GM12891 (cell line): ENCODE measurements at regions not wholly inside any gene's neighbourhood (a gene's known extent, or its start where the extent isn't known, plus 50 kb on each side); places are given as distances from the start of the nearest gene placed in this dataset.
"Not testable (repeated sequence)": the region's sequence is repeated elsewhere in the genome, so short reads cannot be mapped to it uniquely, and the experiment has no call there.

Experiments used
- DNase-seq: peaks from one replicate; pipeline ENCODE4 v3.0.0; 2011; ENCODE audit warnings: low spot score; ENCODE audit not compliant: insufficient read length
- FAIRE-seq: peaks from 2 replicates; lab custom pipeline; 2011; peaks lifted over from hg19 to GRCh38; lab: Jason Lieb, UNC
- PAX5 ChIP-seq: IDR thresholded peaks from 2 replicates; pipeline ENCODE4 v1.6.1; 2011; ENCODE audit warnings: low read length, moderate library complexity, mild to moderate bottlenecking; ENCODE audit not compliant: insufficient read depth, severe bottlenecking
- POLR2A ChIP-seq: IDR thresholded peaks from 2 replicates; pipeline ENCODE4 v1.6.1; 2011; ENCODE audit warnings: low read depth, low read length, control low read depth
- POLR2AphosphoS5 ChIP-seq: IDR thresholded peaks from 2 replicates; pipeline ENCODE4 v1.6.1; 2011; ENCODE audit warnings: low read depth, low read length, control low read depth
- POU2F2 ChIP-seq: IDR thresholded peaks from 2 replicates; pipeline ENCODE4 v1.6.1; 2011; ENCODE audit warnings: low read depth, mild to moderate bottlenecking, control low read depth, low read length, moderate library complexity
- SPI1 ChIP-seq: IDR thresholded peaks from 2 replicates; pipeline ENCODE4 v1.6.1; 2011; ENCODE audit warnings: low read depth, low read length, control low read depth
- TAF1 ChIP-seq: IDR thresholded peaks from 2 replicates; pipeline ENCODE4 v1.6.1; 2011; ENCODE audit warnings: low read depth, low read length, control low read depth

GRCh38 chrX:138058931-138059330 is 493.0 kb downstream of the ZIC3 start:
- FAIRE-seq = no peak
- no peak for TF ChIP-seq POLR2A
- TF ChIP-seq SPI1 = no peak
- TF ChIP-seq TAF1 = no peak
- TF ChIP-seq PAX5 = no peak
- DNase-seq = no peak

GRCh38 chrX:138067415-138067814 is 501.5 kb downstream of the ZIC3 start:
- DNase-seq (no peak), FAIRE-seq (no peak)
- TF ChIP-seq POLR2AphosphoS5 (no peak), POLR2A (no peak), SPI1 (no peak), TAF1 (no peak), PAX5 (no peak), POU2F2 (no peak)

- no peak for TF ChIP-seq PAX5
- TF ChIP-seq POU2F2 = no peak
- TF ChIP-seq SPI1 = no peak
- no peak for TF ChIP-seq POLR2A
- no peak for TF ChIP-seq POLR2AphosphoS5
- no peak for TF ChIP-seq TAF1
- FAIRE-seq = no peak
- no peak for DNase-seq
These were observed 507.7 kb downstream of the ZIC3 start for GRCh38 chrX:138073626-138074025.

GRCh38 chrX:138082251-138082650 is 516.3 kb downstream of the ZIC3 start:
- TF ChIP-seq TAF1 = no peak
- no peak for TF ChIP-seq PAX5
- no peak for TF ChIP-seq POLR2A
- TF ChIP-seq POLR2AphosphoS5 = no peak
- no peak for TF ChIP-seq SPI1
- TF ChIP-seq POU2F2 = no peak
- no peak for DNase-seq
- no peak for FAIRE-seq

GRCh38 chrX:138082896-138083295 is 517.0 kb downstream of the ZIC3 start:
- TF ChIP-seq POU2F2 (no peak), TAF1 (no peak), POLR2A (no peak), SPI1 (no peak), POLR2AphosphoS5 (no peak), PAX5 (no peak)
- FAIRE-seq (no peak), DNase-seq (no peak)

- not testable (repeated sequence) for FAIRE-seq
These were observed 545.0 kb downstream of the ZIC3 start for GRCh38 chrX:138110910-138111309.

GRCh38 chrX:138127314-138127713 is 561.4 kb downstream of the ZIC3 start:
- DNase-seq = no peak
- no peak for FAIRE-seq
- TF ChIP-seq POLR2A (no peak), POLR2AphosphoS5 (no peak), SPI1 (no peak), TAF1 (no peak), PAX5 (no peak), POU2F2 (no peak)

More at GRCh38 chrX:138110910-138111309, 545.0 kb downstream of the ZIC3 start:
- DNase-seq = not testable (repeated sequence)

GRCh38 chrX:138128027-138128671 is 562.2 kb downstream of the ZIC3 start:
- DNase-seq = no peak
- peak; percentile 85 for FAIRE-seq
- TF ChIP-seq TAF1 (no peak), POU2F2 (no peak), POLR2AphosphoS5 (no peak), PAX5 (no peak), SPI1 (no peak), POLR2A (no peak)

- TF ChIP-seq PAX5 = no peak
- TF ChIP-seq TAF1 = no peak
- no peak for TF ChIP-seq POLR2A
- no peak for TF ChIP-seq POLR2AphosphoS5
- TF ChIP-seq SPI1 = no peak
- peak; percentile 28 for FAIRE-seq
- DNase-seq = no peak
These were observed 560.8 kb downstream of the FGF13 start for GRCh38 chrX:138150709-138151108.

GRCh38 chrX:138157850-138158249 is 553.7 kb downstream of the FGF13 start:
- TF ChIP-seq POU2F2 (no peak), POLR2AphosphoS5 (no peak), TAF1 (no peak), POLR2A (no peak), PAX5 (no peak), SPI1 (no peak)
- FAIRE-seq = no peak
- DNase-seq = no peak
